NCI-H82 treated with DMSO at 0.1 percent for 48 hours (cell line): ENCODE measurements at regions not wholly inside any gene's neighbourhood (a gene's known extent, or its start where the extent isn't known, plus 50 kb on each side); places are given as distances from the start of the nearest gene placed in this dataset.

Experiments used
- DNase-seq: peaks from one replicate; lab custom pipeline; 2025; ENCODE audit not compliant: unreplicated experiment; lab: John Stamatoyannopoulos, UW

- no peak for DNase-seq
Observed at GRCh38 chr19:32141840-32142511, 203.4 kb upstream of the ZNF507 start.

GRCh38 chr19:32146664-32147063 is 198.7 kb upstream of the ZNF507 start:
- DNase-seq = no peak

- DNase-seq = no peak
Observed at GRCh38 chr19:32150605-32151004, 194.8 kb upstream of the ZNF507 start.

- no peak for DNase-seq
Observed at GRCh38 chr19:32154418-32154817, 191.0 kb upstream of the ZNF507 start.

- DNase-seq = no peak
Observed at GRCh38 chr19:32164384-32164992, 180.9 kb upstream of the ZNF507 start.

- no peak for DNase-seq
Observed at GRCh38 chr19:32165141-32165540, 180.3 kb upstream of the ZNF507 start.

GRCh38 chr19:32165750-32166149 is 179.7 kb upstream of the ZNF507 start:
- DNase-seq = no peak

- DNase-seq = no peak
Observed at GRCh38 chr19:32166238-32166637, 179.2 kb upstream of the ZNF507 start.

GRCh38 chr19:32168111-32168510 is 177.3 kb upstream of the ZNF507 start:
- no peak for DNase-seq

- DNase-seq = no peak
Observed at GRCh38 chr19:32168606-32169005, 176.8 kb upstream of the ZNF507 start.

GRCh38 chr19:32171719-32172151 is 173.7 kb upstream of the ZNF507 start:
- DNase-seq = no peak

GRCh38 chr19:32172566-32173160 is 172.7 kb upstream of the ZNF507 start:
- no peak for DNase-seq

GRCh38 chr19:32173836-32174235 is 171.6 kb upstream of the ZNF507 start:
- DNase-seq = no peak

- no peak for DNase-seq
Observed at GRCh38 chr19:32174386-32175113, 170.9 kb upstream of the ZNF507 start.

GRCh38 chr19:32176591-32176990 is 168.8 kb upstream of the ZNF507 start:
- no peak for DNase-seq

GRCh38 chr19:32177686-32178085 is 167.7 kb upstream of the ZNF507 start:
- DNase-seq = no peak

- DNase-seq = no peak
Observed at GRCh38 chr19:32178401-32178800, 167.0 kb upstream of the ZNF507 start.

GRCh38 chr19:32178956-32179355 is 166.5 kb upstream of the ZNF507 start:
- DNase-seq = no peak

GRCh38 chr19:32181216-32181920 is 164.0 kb upstream of the ZNF507 start:
- DNase-seq = no peak

- no peak for DNase-seq
Observed at GRCh38 chr19:32186542-32187330, 158.7 kb upstream of the ZNF507 start.
